AG09319 (cell line): ENCODE measurements at regions not wholly inside any gene's neighbourhood (a gene's known extent, or its start where the extent isn't known, plus 50 kb on each side); places are given as distances from the start of the nearest gene placed in this dataset.

ENCODE experiments used
- DNase-seq: peaks from one replicate; pipeline ENCODE4 v3.0.0-alpha.2; 2010; ENCODE audit warnings: low read depth; ENCODE audit errors: extremely low read depth
- CTCF ChIP-seq: IDR thresholded peaks from 2 replicates; pipeline ENCODE4 v1.5.1; 2011; ENCODE audit warnings: low read depth, mild to moderate bottlenecking, inconsistent platforms, low read length, moderate library complexity

DNA sequence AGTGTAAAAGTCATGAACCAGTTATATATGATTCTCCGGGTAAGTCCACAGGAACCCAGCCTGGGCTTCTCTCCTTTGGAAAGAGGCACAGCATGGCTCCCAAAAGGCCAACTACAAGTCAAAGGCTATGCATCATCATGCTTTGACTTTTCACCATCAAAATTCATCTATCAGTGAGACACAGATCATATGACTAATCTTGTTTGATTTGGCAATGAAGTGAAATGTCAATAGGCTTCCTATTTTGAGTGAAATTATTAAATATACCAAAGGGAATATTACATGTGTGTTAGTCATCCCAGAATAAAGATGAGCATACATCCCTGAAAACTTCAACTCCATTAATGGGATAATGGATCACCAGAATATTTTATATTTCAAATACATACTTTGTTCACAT lies 83.5 kb upstream of the ADGRL2 start:
- no peak for DNase-seq
- no peak for TF ChIP-seq CTCF

GRCh38 chr1:81715391-81715790 lies 85.3 kb upstream of the ADGRL2 start:
- TF ChIP-seq CTCF = no peak
- DNase-seq = no peak

DNA sequence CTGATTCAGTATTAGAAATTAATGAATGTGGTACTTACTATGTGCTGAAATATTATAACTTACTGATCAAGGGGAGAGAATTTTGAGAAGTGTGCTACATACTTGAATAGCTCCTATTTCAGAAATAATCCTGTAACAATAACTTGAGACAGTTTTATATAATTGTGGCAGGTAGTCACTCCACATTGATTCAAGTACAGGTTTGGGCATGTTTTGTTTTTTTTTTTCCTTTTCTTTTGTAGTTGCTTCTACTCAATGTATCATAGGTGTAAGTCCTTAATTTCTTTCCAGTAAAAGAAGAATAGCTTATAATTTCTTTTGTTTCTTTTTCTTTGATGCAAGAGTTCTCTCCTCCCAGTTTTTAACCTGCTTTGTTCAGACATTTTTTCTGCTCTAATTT lies 86.1 kb upstream of the ADGRL2 start:
- no peak for TF ChIP-seq CTCF
- no peak for DNase-seq

DNA sequence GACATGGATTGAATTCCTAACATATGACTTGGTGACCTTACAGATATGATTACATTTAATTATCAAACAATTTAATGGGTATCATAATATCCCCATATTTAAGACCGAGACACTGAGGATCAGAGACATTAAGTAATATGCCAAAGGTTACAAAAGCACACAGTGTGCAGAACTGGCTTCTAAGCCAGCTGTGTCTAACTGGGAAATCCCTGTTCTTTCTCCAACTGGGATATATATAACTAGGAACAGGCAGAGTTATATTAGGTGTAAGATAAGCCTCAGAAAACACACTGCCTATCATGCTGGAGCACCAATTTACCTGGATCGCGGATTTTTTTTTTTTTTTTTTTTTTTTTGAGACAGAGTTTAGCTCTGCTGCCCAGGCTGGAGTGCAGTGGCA lies 88.3 kb upstream of the ADGRL2 start:
- DNase-seq = no peak
- no peak for TF ChIP-seq CTCF

DNA sequence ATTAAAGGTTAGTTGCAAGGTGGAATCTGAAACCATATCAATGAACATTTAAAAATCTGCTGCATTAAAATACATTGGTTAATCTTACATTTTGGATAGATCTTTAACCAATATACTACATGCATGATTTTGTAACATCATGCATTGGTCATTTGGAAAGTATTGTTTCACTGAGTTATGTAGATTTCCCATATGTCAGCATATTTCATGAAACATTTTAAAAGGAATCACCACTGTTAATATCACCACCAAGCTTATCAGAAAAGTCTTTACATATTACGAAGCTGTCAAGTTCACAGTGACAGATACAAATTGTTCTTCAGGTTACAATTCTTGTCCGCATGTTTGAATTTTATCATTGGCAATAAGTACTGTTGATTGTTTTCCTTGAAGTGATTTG lies 89.9 kb upstream of the ADGRL2 start:
- TF ChIP-seq CTCF = no peak
- no peak for DNase-seq

DNA sequence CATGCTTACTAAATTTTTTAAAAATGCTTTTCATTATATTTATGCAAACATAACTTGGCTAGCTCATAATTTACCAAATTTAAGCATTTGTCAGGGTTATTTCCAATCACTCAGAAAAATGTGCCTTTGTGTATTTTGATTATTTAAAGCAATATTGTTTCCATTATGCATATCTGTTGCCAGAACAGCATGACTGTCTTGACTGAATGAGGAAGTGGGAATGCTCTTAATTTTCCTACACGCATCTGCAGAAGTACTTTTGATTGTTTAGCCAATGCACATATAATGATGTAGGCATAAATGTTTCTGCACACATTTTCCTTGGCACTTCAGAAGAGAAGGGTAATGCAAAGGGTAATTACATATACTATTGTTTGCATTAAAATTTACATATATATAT lies 92.5 kb upstream of the ADGRL2 start:
- no peak for TF ChIP-seq CTCF

GRCh38 chr1:81706650-81707435 lies 93.9 kb upstream of the ADGRL2 start:
- DNase-seq = no peak
- no peak for TF ChIP-seq CTCF

More for the DNA sequence above, 92.5 kb upstream of the ADGRL2 start:
- no peak for DNase-seq
